Trophoblast cell (in vitro differentiated cells and primary cell): ENCODE measurements at regions not wholly inside any gene's neighbourhood (a gene's known extent, or its start where the extent isn't known, plus 50 kb on each side); places are given as distances from the start of the nearest gene placed in this dataset.

ENCODE experiments used
- DNase-seq, 2 donors: peaks; one replicate each; pipeline ENCODE4 v3.0.0-alpha.2; 2016
- H2AFZ ChIP-seq: 2 replicates; pipeline ENCODE4 v1.6.1; 2013; ENCODE audit warnings: low read length, moderate library complexity, mild to moderate bottlenecking; ENCODE audit not compliant: insufficient read depth, poor library complexity
- H2AK5ac ChIP-seq: 2 replicates; pipeline ENCODE4 v1.6.1; 2013; ENCODE audit warnings: mild to moderate bottlenecking, low read length
- H2BK120ac ChIP-seq: 2 replicates; pipeline ENCODE4 v1.6.1; 2013; ENCODE audit warnings: low read length, mild to moderate bottlenecking, moderate library complexity; ENCODE audit not compliant: insufficient read depth, poor library complexity
- H2BK12ac ChIP-seq: 2 replicates; pipeline ENCODE4 v1.6.1; 2013; ENCODE audit warnings: mild to moderate bottlenecking, low read length, moderate library complexity
- H2BK5ac ChIP-seq: 2 replicates; pipeline ENCODE4 v1.6.1; 2013; ENCODE audit warnings: low read length, low read depth, moderate library complexity, mild to moderate bottlenecking; ENCODE audit not compliant: poor library complexity
- H3K14ac ChIP-seq: 2 replicates; pipeline ENCODE4 v1.6.1; 2013; ENCODE audit warnings: mild to moderate bottlenecking, low read length
- H3K18ac ChIP-seq: 2 replicates; pipeline ENCODE4 v1.6.1; 2013; ENCODE audit warnings: mild to moderate bottlenecking, low read length
- H3K23ac ChIP-seq: 2 replicates; pipeline ENCODE4 v1.6.1; 2013; ENCODE audit warnings: low read length
- H3K27ac ChIP-seq: 2 replicates; pipeline ENCODE4 v1.5.1; 2013; ENCODE audit warnings: low read depth, mild to moderate bottlenecking, inconsistent platforms, low read length, moderate library complexity
- H3K27me3 ChIP-seq: 2 replicates; pipeline ENCODE4 v1.6.1; 2013; ENCODE audit warnings: inconsistent platforms, mild to moderate bottlenecking, low read length, moderate library complexity; ENCODE audit not compliant: insufficient read depth
- H3K36me3 ChIP-seq, 2 experiments: 1 replicate in 1 of 2; 2 replicates in 1 of 2; pipeline ENCODE4 v1.6.1; 2013; ENCODE audit warnings: low read length in 2 of 2, mild to moderate bottlenecking in 2 of 2, moderate library complexity in 1 of 2; ENCODE audit not compliant: insufficient read depth in 2 of 2, control insufficient read depth in 1 of 2
- H3K4ac ChIP-seq: 2 replicates; pipeline ENCODE4 v1.6.1; 2013; ENCODE audit warnings: low read depth, mild to moderate bottlenecking, low read length, moderate library complexity
- H3K4me1 ChIP-seq, 2 experiments: 1 replicate in 1 of 2; 2 replicates in 1 of 2; pipeline ENCODE4 v1.6.1; 2013; ENCODE audit warnings: low read length in 2 of 2, mild to moderate bottlenecking in 2 of 2, moderate library complexity in 1 of 2; ENCODE audit not compliant: insufficient read depth in 2 of 2, control insufficient read depth in 1 of 2
- H3K4me2 ChIP-seq: 2 replicates; pipeline ENCODE4 v1.6.1; 2013; ENCODE audit warnings: inconsistent platforms, mild to moderate bottlenecking, low read length, moderate library complexity
- H3K4me3 ChIP-seq: 2 replicates; pipeline ENCODE4 v1.5.1; 2013; ENCODE audit warnings: mild to moderate bottlenecking, low read depth, low read length, inconsistent platforms
- H3K79me1 ChIP-seq: one replicate; pipeline ENCODE4 v1.6.1; 2013; ENCODE audit warnings: low read length
- H3K79me2 ChIP-seq: 2 replicates; pipeline ENCODE4 v1.6.1; 2013; ENCODE audit warnings: low read length, mild to moderate bottlenecking; ENCODE audit not compliant: control insufficient read depth, insufficient read depth, poor library complexity
- H3K9ac ChIP-seq: 2 replicates; pipeline ENCODE4 v1.6.1; 2013; ENCODE audit warnings: mild to moderate bottlenecking, low read length
- H3K9me3 ChIP-seq: 2 replicates; pipeline ENCODE4 v1.6.1; 2013; ENCODE audit warnings: low read depth, mild to moderate bottlenecking, control low read depth, inconsistent platforms, low read length; ENCODE audit not compliant: insufficient read depth
- H4K12ac ChIP-seq: 2 replicates; pipeline ENCODE4 v1.6.1; 2013; ENCODE audit warnings: low read depth, mild to moderate bottlenecking, low read length, moderate library complexity
- H4K8ac ChIP-seq: 2 replicates; pipeline ENCODE4 v1.6.1; 2013; ENCODE audit warnings: low read depth, mild to moderate bottlenecking, low read length, moderate library complexity
- H4K91ac ChIP-seq: one replicate; pipeline ENCODE4 v1.6.1; 2013; ENCODE audit warnings: low read depth, mild to moderate bottlenecking, low read length, moderate library complexity
- WGBS: extraction: QIAGEN DNeasy Blood & Tissue Kit; methylation state at CpG from one replicate; pipeline ENCODE4 v1.1.7; 2013; ENCODE audit warnings: missing lambda C conversion rate; ENCODE audit not compliant: insufficient read length, insufficient coverage; ENCODE audit errors: extremely low coverage; 5-methylcytosine and 5-hydroxymethylcytosine counted together

- Histone ChIP-seq H2BK120ac (no peak overlapping the region), H3K4me1 (no peaks in the 10 kb centered on the region), H3K14ac (no peak overlapping the region), H4K91ac (no peak overlapping the region), H3K18ac (no peak overlapping the region), H2BK12ac (no peak overlapping the region), H3K23ac (no peak overlapping the region), H3K4me2 (no peak overlapping the region), H3K27ac (no peak overlapping the region), H3K9ac (no peak overlapping the region), H3K9me3 (no peaks in the 10 kb centered on the region), H3K79me2 (no peaks in the 10 kb centered on the region), H4K8ac (no peak overlapping the region), H3K79me1 (no peaks in the 10 kb centered on the region), H2AK5ac (no peak overlapping the region), H3K4ac (no peak overlapping the region), H3K36me3 (no peaks in the 10 kb centered on the region), H2BK5ac (no peak overlapping the region), H3K4me3 (no peak overlapping the region), H3K27me3 (no peaks in the 10 kb centered on the region), H4K12ac (no peak overlapping the region), H2AFZ (no peak overlapping the region)
- WGBS = no CpG with 5 or more reads among the region's 2 CpGs
- no peak for DNase-seq
Measured at GRCh38 chr5:60125636-60126035, 232.1 kb upstream of the PDE4D start.

GRCh38 chr5:60102961-60103693 lies 209.6 kb upstream of the PDE4D start:
- no peak overlapping the region for H3K23ac ChIP-seq
- no peak overlapping the region for H3K14ac ChIP-seq

GRCh38 chr5:60101573-60101972 lies 208.0 kb upstream of the PDE4D start:
- no peak overlapping the region for H4K12ac ChIP-seq
- H3K4me2 ChIP-seq = no peak overlapping the region
- no peak overlapping the region for H3K4ac ChIP-seq
- no peaks in the 10 kb centered on the region for H3K79me2 ChIP-seq
- H4K8ac ChIP-seq = no peak overlapping the region
- no peak overlapping the region for H2AFZ ChIP-seq
- H3K27me3 ChIP-seq = no peaks in the 10 kb centered on the region
- no peak overlapping the region for H3K9ac ChIP-seq
- no peak overlapping the region for H2AK5ac ChIP-seq
- no peak overlapping the region for H4K91ac ChIP-seq
- no peak overlapping the region for H3K23ac ChIP-seq
- no peak overlapping the region for H2BK12ac ChIP-seq
- H2BK5ac ChIP-seq = no peak overlapping the region
- H3K79me1 ChIP-seq = no peaks in the 10 kb centered on the region
- no peak overlapping the region for H3K14ac ChIP-seq
- no CpG with 5 or more reads among the region's 1 CpG for WGBS
- peaks cover 2% of the 10 kb centered on the region for H3K9me3 ChIP-seq
- H3K18ac ChIP-seq = no peak overlapping the region
- peak in 1 of 2 donors; percentile 23 for DNase-seq
- H3K36me3 ChIP-seq = no peaks in the 10 kb centered on the region
- H2BK120ac ChIP-seq = no peak overlapping the region
- H3K4me1 ChIP-seq = no peaks in the 10 kb centered on the region
- no peak overlapping the region for H3K27ac ChIP-seq
- H3K4me3 ChIP-seq = no peak overlapping the region

More at GRCh38 chr5:60102961-60103693, 209.6 kb upstream of the PDE4D start:
- Histone ChIP-seq H3K4me2 (no peak overlapping the region), H3K4ac (no peak overlapping the region), H4K91ac (no peak overlapping the region), H2BK5ac (no peak overlapping the region), H4K12ac (no peak overlapping the region), H2AK5ac (no peak overlapping the region), H3K27ac (no peak overlapping the region), H3K18ac (no peak overlapping the region), H3K27me3 (no peaks in the 10 kb centered on the region), H3K36me3 (no peaks in the 10 kb centered on the region), H4K8ac (no peak overlapping the region), H3K79me1 (no peaks in the 10 kb centered on the region), H3K79me2 (no peaks in the 10 kb centered on the region), H3K9ac (no peak overlapping the region), H3K4me3 (no peak overlapping the region), H3K4me1 (no peaks in the 10 kb centered on the region), H2BK12ac (no peak overlapping the region), H2BK120ac (no peak overlapping the region), H3K9me3 (peaks cover 2% of the 10 kb centered on the region), H2AFZ (no peak overlapping the region)
- WGBS = no CpG with 5 or more reads among the region's 4 CpGs
- no peak for DNase-seq

- no peak overlapping the region for H2BK5ac ChIP-seq
- no peak overlapping the region for H3K23ac ChIP-seq
- H3K4me3 ChIP-seq = no peak overlapping the region
- H3K9ac ChIP-seq = no peak overlapping the region
- H3K36me3 ChIP-seq = no peaks in the 10 kb centered on the region
- H3K14ac ChIP-seq = no peak overlapping the region
- no peaks in the 10 kb centered on the region for H3K27me3 ChIP-seq
- H3K79me1 ChIP-seq = no peaks in the 10 kb centered on the region
- no peak overlapping the region for H3K18ac ChIP-seq
- no peak overlapping the region for H4K91ac ChIP-seq
- H2BK12ac ChIP-seq = no peak overlapping the region
- no peaks in the 10 kb centered on the region for H3K9me3 ChIP-seq
- H2AK5ac ChIP-seq = no peak overlapping the region
- WGBS = no CpG with 5 or more reads among the region's 6 CpGs
- no peak overlapping the region for H4K8ac ChIP-seq
- peak; percentile 69 to 74 for DNase-seq
- H3K79me2 ChIP-seq = no peaks in the 10 kb centered on the region
- H3K27ac ChIP-seq = no peak overlapping the region
- no peak overlapping the region for H3K4ac ChIP-seq
- no peak overlapping the region for H2BK120ac ChIP-seq
- no peaks in the 10 kb centered on the region for H3K4me1 ChIP-seq
- no peak overlapping the region for H2AFZ ChIP-seq
- no peak overlapping the region for H3K4me2 ChIP-seq
- H4K12ac ChIP-seq = no peak overlapping the region
Measured at GRCh38 chr5:60092671-60093422, 199.3 kb upstream of the PDE4D start.
